ENCODE measurements at regions not wholly inside any gene's neighbourhood (a gene's known extent, or its start where the extent isn't known, plus 50 kb on each side); places are given as distances from the start of the nearest gene placed in this dataset.

- no peaks in the 10 kb centered on the region for H3K36me3 Mint-ChIP-seq (ENCODE audit: insufficient read depth, unreplicated experiment)
- no peaks in the 10 kb centered on the region for H3K9me3 ChIP-seq
- H3K9me3 Mint-ChIP-seq (ENCODE audit: unreplicated experiment) = no peaks in the 10 kb centered on the region
- H3K27me3 ChIP-seq (replicated peaks; ENCODE audit: control insufficient read depth, insufficient read depth, low read length) = no peaks in the 10 kb centered on the region
- BruUV-seq (replicated peaks) = no TSS peak
- no peak overlapping the region for H3K27ac Mint-ChIP-seq (ENCODE audit: unreplicated experiment)
- no peaks in the 10 kb centered on the region for H3K4me1 Mint-ChIP-seq (ENCODE audit: low read depth, unreplicated experiment)
- no peak overlapping the region for H3K4me3 Mint-ChIP-seq (ENCODE audit: unreplicated experiment)
- 0 out of 2 replicates have a peak, but pooled peaks cover 6% of the 10 kb centered on the region for H3K4me1 ChIP-seq
- no peak overlapping the region for H3K4me3 ChIP-seq (ENCODE audit: low read depth, low read length)
- H3K36me3 ChIP-seq (ENCODE audit: control insufficient read depth, insufficient read depth, low read length) = no peaks in the 10 kb centered on the region
- ChIA-PET POLR2A (no interaction called here), CTCF (no interaction called here)
- TF ChIP-seq CTCF (IDR thresholded peaks at IDR 0.05; ENCODE audit: insufficient read depth in 1 of 2, low read depth in 1 of 2, low read length in 1 of 2, severe bottlenecking in 1 of 2, unreplicated experiment in 1 of 2) = no peak
- intact Hi-C loops (cut with micrococcal nuclease; ENCODE audit: unreplicated experiment) = no loop called here
- H3K27me3 Mint-ChIP-seq (ENCODE audit: insufficient read depth, unreplicated experiment) = no peaks in the 10 kb centered on the region
- DNase-seq = no peak
Measured at GRCh38 chr13:40456979-40457553, 209.4 kb downstream of the FOXO1 start.

- H3K27ac Mint-ChIP-seq (ENCODE audit: unreplicated experiment) = no peak overlapping the region
- H3K27me3 Mint-ChIP-seq (ENCODE audit: insufficient read depth, unreplicated experiment) = no peaks in the 10 kb centered on the region
- intact Hi-C loops (cut with micrococcal nuclease; ENCODE audit: unreplicated experiment) = no loop called here
- H3K36me3 ChIP-seq (ENCODE audit: control insufficient read depth, insufficient read depth, low read length) = no peaks in the 10 kb centered on the region
- H3K4me3 Mint-ChIP-seq (ENCODE audit: unreplicated experiment) = no peak overlapping the region
- no peaks in the 10 kb centered on the region for H3K36me3 Mint-ChIP-seq (ENCODE audit: insufficient read depth, unreplicated experiment)
- POLR2A ChIA-PET = no interaction called here
- TF ChIP-seq CTCF (IDR thresholded peaks at IDR 0.05; ENCODE audit: insufficient read depth in 1 of 2, low read depth in 1 of 2, low read length in 1 of 2, severe bottlenecking in 1 of 2, unreplicated experiment in 1 of 2) = no peak
- CTCF ChIA-PET = no interaction called here
- no peaks in the 10 kb centered on the region for H3K9me3 ChIP-seq
- 0 out of 2 replicates have a peak, but pooled peaks cover 4% of the 10 kb centered on the region for H3K4me1 ChIP-seq
- no TSS peak for BruUV-seq (replicated peaks)
- no peaks in the 10 kb centered on the region for H3K4me1 Mint-ChIP-seq (ENCODE audit: low read depth, unreplicated experiment)
- no peak overlapping the region for H3K4me3 ChIP-seq (ENCODE audit: low read depth, low read length)
- H3K27me3 ChIP-seq (replicated peaks; ENCODE audit: control insufficient read depth, insufficient read depth, low read length) = no peaks in the 10 kb centered on the region
- no peaks in the 10 kb centered on the region for H3K9me3 Mint-ChIP-seq (ENCODE audit: unreplicated experiment)
- no peak for DNase-seq
Measured at GRCh38 chr13:40457929-40458719, 208.3 kb downstream of the FOXO1 start.

- intact Hi-C loops (cut with micrococcal nuclease; ENCODE audit: unreplicated experiment) = no loop called here
- H3K4me3 Mint-ChIP-seq (ENCODE audit: unreplicated experiment) = no peak overlapping the region
- H3K36me3 ChIP-seq (ENCODE audit: control insufficient read depth, insufficient read depth, low read length) = no peaks in the 10 kb centered on the region
- no peaks in the 10 kb centered on the region for H3K9me3 Mint-ChIP-seq (ENCODE audit: unreplicated experiment)
- CTCF ChIA-PET = no interaction called here
- H3K27me3 ChIP-seq (replicated peaks; ENCODE audit: control insufficient read depth, insufficient read depth, low read length) = no peaks in the 10 kb centered on the region
- H3K4me1 ChIP-seq = no peaks in the 10 kb centered on the region
- H3K4me3 ChIP-seq (ENCODE audit: low read depth, low read length) = no peak overlapping the region
- H3K9me3 ChIP-seq = no peaks in the 10 kb centered on the region
- POLR2A ChIA-PET = no interaction called here
- BruUV-seq (replicated peaks) = no TSS peak
- no peaks in the 10 kb centered on the region for H3K4me1 Mint-ChIP-seq (ENCODE audit: low read depth, unreplicated experiment)
- H3K27me3 Mint-ChIP-seq (ENCODE audit: insufficient read depth, unreplicated experiment) = no peaks in the 10 kb centered on the region
- no peaks in the 10 kb centered on the region for H3K36me3 Mint-ChIP-seq (ENCODE audit: insufficient read depth, unreplicated experiment)
- H3K27ac Mint-ChIP-seq (ENCODE audit: unreplicated experiment) = no peak overlapping the region
- no peak for TF ChIP-seq CTCF (IDR thresholded peaks at IDR 0.05; ENCODE audit: insufficient read depth in 1 of 2, low read depth in 1 of 2, low read length in 1 of 2, severe bottlenecking in 1 of 2, unreplicated experiment in 1 of 2)
- DNase-seq = no peak
Measured at GRCh38 chr13:40458720-40458990, 207.8 kb downstream of the FOXO1 start.

Data from Caco-2 (cell line).